GM18502 (cell line): ENCODE measurements at regions not wholly inside any gene's neighbourhood (a gene's known extent, or its start where the extent isn't known, plus 50 kb on each side); places are given as distances from the start of the nearest gene placed in this dataset.
A peak's percentile ranks its signal among the peaks of the same experiment; 100 is the strongest.

ENCODE experiments used
- ATAC-seq: cut with Tn5 transposase; IDR thresholded peaks from one replicate; pipeline ENCODE4 v1.9.1; 2021; ENCODE audit warnings: mild to moderate bottlenecking; ENCODE audit not compliant: unreplicated experiment, poor library complexity

DNA sequence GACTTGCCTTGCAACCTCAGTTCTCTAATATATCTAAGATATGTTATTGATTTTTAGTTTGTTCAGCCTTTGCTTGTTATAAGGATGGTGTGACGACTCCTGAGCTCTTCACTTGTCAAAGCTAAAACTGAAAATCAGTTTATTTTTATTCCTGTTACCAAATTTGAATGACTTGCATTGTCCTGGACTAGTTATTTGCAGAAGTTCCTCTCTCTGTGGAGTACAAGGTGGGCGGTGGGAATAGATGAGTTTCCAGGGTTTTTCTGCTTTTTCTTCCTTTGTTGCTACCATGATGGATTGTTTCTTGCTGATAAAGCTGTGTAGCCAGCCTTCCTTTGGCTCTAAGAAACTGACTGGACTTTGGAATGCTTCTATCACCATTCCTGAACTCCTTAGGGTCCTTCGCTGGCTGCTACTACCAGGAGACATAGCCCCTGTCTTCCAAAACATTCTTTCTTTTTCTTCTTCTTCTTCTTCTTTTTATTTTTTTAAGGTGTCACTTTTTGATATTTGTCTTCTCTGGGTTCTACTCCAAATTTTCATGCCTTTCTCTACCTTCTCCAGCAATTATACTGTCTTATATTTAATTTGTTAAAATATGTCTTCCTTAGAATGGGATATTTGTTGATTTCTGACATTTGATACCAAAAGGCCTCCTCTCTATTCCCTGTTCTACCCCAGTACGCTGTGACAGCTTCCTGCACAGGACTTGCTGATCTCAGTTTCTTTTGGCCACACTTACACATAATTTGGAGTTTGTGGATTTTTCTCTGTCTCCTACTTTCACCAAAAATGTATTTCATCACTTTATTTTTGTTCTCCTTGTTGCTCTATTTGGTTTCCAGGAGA is 145.1 kb upstream of the THRB start:
- no peak for ATAC-seq

DNA sequence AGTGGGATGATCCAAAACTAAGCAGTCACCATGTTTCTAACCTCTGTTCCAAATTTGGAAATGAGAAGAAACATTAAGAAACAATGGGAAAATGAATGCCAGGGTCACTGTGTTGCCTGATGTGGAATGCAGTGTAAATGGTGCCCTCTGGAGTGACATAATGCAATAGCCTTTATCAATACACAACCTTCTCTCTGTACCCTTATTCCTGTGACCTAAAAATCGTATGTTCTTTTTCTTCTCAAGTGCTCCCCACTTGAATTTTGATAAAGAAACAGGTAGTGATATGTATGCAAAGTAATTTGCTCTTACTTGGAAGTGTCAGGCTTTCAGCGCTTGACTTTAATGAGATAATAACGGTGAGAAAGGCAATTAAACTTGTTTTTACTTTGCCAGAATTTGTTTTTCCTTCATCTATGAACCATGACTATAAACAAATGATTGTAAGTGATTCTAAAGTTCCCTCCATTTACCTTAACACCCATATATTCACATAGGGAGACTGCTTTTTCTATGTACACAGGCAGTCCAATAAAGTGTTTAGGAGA is 145.8 kb upstream of the THRB start:
- ATAC-seq = no peak

DNA sequence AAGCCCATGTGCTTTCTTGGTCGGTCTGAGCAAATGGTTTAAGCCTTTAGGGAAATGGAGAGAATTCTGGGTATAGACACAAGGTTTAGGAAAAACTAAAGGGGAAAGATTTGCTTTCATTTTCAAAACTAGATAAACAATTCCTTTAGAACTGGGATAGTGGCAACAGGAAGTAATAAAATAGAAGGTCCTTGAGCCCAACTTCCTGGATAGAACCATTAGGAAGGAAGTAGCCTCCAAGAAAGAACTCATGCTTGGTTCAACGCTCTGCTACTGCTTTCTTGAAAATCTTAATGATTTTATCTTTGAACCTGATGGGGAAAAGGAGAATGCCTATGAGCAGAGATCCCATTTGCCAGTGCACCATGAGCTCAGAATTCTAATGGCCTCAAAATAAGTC is 147.0 kb upstream of the THRB start:
- no peak for ATAC-seq

DNA sequence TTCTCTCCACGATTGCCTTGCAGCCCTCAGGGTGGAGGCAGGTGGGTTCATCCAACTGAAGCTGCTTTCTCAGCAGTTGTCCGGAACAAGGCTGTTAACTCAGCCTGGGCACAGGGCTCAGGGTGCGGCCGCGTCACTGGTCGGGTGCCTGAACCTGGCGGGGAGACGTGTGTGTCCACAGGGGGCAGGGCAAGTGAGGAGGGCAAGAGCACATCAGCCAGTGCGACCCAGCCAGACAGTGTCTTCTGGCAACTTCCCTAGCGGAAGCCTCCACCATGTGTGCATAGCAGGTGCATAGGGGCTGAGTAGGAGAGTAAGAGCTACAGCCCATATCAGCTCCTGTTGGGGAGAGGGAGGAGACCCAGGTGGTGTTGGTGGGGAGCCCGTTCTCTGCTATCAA is 150.4 kb upstream of the THRB start:
- no peak for ATAC-seq

DNA sequence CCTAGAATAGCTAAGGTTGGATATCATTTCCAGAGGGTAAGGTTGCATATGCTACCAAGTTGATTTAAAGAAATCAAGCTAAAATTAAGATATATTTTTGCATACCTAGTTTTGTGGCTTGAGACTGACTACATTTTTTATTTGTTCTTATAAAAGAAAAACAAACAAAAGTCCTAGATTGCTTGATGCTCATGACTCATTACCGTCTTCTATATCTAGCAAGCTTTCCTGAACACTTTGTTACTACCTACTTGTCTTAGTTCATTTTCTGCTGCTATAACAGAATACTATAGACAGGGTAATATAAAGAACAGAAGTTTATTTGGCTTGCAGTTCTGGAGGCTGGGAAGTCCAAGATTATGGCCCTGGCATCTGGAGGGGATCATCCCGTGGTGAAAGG is 152.1 kb upstream of the THRB start:
- no peak for ATAC-seq

DNA sequence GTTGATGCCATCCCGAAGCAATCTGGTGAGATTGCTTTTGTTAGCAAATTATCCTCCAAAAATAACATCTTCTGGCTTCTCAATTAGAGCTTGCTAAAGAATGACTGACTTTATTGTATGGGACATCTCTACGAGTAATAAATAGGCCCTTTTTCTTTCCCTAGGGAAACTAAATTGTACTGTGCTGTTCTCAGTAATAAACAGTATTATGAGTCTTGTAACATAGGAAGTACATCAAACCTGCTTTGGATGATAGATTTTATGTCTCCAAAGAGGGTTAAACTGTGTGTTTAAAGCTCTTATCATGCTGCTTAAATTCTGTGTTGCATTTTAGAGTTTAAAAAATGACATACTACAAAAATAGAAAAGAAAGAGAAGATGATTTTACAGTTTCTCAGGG is 153.4 kb upstream of the THRB start:
- ATAC-seq = no peak

DNA sequence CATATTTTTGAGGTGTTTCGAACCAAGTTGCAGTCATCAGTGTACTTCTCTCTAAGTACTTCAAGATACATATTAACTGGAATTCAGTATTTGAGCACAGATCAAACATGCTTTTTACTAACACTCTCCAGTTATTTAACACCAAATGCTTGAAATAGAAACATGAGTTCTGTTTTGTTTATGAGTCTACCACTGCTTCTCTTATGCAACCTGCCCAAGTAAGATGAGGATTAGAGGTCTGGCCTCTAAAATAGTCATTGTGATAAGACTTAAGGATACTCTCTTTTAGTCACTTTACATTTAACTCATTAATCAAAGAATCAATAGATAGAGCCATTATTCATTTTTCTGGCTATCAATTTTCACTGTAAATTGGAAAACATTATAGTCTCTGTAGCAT is 156.2 kb upstream of the THRB start:
- ATAC-seq = no peak

DNA sequence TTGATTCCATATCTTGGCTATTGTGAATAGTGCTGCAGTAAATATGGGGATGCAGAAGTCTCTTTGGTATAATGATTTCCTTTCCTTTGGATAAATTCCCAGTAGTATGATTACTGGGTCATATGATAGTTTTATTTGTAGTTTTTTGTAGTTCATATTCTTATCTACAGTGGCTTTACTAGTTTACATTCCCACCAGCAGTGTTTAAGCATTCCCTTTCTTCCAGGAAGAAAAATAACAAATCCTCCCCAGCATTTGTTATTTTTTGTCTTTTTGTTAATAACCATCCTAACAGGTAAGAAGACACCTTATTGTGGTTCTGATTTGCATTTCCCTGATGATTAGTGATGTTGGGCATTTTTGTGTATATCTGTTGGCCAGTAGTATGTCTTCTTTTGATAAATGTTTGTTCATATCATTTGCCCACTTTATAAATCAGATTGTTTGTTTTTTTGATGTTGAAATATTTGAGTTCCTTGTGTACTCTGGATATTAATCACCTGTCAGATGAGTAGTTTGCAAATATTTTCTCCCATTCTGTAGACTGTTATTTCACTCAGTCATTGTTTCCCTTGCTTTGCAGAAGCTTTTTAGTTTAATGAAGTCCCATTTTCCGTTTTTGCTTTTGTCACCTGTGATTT is 163.3 kb upstream of the THRB start:
- no peak for ATAC-seq

DNA sequence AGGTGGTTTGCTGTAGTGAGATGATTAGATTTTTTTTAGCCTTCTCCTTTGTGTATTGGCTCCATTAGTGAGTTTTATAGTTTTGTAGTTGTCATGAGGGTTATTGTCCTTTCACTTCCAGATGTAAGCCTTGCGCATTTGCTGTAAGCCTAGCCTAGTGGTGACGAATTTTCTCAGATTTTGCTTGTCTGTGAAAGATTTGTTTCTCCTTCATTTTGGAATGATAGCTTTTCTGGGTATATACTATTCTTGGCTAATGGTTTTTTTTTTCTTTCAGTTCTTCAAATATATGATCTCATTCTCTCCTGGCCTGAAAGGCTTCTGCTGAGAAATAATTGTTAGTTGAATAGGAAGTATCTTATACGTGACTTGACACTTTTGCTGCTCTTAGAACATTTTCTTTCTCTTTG is 166.5 kb upstream of the THRB start:
- ATAC-seq = no peak

DNA sequence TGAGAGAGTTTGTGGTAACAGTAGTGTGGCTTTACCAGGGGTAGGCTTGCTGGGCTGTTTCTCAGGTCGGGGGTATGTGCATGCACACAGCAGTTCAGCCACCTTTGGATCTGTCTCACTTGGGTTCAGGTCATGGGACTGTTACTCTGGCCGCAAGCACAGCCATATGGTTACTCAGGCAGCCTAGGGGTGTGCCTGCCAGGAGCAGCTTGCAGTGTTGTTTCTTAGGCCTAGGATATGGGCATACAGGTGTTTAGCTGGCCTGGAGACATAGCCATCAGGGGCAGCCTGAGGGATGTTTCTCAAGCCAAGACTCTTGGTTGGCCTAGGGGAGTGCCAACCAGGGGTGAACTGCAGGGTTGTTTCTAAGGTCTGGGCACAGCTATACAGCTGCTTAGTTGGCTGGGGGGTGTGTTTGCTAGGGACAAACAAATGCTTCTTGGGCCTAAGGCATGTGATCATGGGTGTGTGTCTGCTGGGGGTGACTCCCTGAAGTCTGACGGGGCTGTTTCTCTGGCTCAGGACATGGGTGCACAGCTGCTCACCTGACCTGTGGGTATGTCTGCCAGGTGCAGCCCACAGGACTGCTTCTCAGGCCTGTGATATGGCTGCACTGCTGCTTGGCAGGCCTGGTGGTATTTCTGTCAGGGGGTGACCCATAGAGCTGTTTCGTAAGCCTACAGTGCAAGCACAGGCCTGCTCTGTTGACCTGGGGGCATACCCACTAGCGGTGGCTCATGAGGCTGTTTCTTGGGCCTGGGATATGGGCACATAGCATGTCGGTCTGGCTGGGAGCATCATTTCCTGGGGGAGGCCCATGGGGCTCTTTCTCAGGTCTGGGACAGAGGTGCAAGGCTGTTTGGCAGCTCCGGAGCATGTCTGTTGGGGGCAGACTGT is 168.0 kb upstream of the THRB start:
- no peak for ATAC-seq

DNA sequence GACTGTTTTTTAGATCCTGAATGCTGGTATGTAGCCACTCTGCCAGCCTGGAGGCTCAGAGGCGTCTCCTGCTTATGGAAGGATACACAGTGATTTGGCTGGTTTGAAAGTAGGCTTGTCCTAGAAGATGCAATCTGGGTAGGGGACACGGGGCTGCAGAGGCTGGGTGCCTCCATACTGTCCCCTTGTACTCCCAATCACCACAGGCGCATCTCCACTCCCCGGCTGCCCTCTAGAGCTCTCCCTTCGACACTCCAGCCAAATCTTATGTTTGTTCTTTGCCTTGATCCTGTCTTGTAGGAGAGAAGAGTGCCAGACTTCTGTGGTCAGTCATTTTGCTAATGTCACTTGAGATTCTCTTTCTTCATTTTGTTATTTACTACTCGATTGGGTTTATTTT is 168.8 kb upstream of the THRB start:
- no peak for ATAC-seq

DNA sequence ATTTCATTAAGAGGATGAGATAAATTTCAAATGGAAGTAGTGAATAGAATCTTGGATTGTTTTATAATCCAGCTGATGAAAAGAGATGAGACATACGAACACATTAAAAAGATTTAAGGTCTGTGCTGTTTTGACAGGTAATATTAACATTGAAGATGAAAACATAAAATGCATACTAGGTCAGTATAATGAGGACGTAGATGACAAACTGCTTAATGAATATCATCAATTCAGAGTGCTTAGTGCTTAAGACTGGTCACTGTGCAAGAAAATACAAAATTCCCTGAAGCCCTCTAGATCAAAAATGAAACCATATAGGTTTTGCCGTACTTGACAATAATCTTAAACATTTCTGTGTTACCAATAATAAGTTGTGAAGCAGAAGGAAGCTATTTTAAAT is 173.4 kb upstream of the THRB start:
- no peak for ATAC-seq

DNA sequence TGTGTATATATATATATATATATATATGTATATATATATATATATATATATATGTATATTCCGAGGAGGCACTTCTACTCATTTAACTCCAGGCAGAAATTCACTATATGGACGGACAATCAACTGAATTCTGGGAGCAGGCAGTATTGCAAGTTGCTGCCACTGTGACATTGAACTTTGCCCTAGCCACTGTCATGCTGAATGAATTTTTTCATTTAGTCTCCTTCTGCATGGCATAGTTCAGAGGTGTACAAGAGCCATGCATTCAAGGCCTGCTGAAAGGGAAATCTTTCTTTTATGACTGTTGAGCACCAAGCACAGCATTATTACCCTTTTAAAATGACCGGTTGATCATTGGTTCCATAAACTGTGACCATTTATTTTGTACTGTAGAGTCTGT is 176.2 kb upstream of the THRB start:
- ATAC-seq = no peak

DNA sequence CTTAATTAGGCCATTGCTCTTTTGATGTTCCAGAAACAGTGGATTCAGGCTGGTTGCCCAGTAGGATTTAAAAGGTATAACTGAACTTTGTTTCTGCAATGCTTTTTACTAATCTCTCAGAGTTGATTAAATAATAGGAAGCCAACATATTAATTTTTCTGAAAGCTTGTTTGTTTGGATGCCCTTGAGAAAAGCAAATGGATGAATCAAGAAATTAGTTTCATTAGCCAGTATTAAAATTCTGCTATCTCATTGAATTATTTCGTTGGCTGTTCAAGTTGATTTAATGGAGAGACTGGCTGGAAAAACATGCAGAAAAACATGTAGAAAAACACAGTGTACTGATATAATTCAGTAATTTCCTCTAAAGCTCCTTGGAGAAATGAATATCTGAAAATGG is 178.9 kb upstream of the THRB start:
- ATAC-seq = no peak

DNA sequence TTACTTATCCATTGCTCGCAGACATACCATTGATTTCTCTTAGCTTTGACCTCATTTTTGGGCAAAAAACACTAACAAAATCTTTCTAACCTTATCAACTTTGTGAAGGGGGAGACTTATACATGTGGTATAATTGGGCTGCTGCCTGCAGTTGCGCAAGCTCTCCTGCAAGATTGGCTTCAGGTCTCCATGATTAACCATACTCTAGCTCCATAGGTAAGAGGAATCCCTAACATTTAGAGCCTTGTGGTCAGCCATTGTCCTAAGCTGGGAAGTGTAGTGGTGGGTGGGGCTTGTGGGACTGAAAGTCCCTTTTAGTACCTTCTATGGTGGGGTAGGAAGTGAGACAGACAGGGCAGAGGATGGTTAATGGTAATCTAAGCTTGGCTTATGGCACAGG is 179.6 kb upstream of the THRB start:
- ATAC-seq = no peak

DNA sequence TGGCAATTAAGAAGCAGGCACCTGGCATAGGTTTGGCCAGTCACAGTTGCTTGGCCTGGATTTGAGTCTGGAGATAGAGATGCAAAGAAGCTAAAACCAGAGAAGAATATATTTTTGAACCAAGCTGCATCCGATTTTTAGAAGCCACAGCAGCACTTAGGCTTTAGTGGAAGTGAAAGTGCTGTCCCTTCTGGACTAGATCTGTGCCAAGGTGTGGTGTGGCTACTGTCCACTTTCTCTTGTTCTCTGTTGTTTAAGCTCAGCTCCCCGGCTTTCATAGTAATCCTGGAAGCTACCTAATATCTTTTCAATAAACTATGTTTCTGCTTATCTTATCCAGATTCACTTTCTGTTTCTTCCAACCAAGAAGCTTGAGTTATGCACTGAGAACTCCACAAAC is 183.4 kb upstream of the THRB start:
- peak; percentile 33 for ATAC-seq

DNA sequence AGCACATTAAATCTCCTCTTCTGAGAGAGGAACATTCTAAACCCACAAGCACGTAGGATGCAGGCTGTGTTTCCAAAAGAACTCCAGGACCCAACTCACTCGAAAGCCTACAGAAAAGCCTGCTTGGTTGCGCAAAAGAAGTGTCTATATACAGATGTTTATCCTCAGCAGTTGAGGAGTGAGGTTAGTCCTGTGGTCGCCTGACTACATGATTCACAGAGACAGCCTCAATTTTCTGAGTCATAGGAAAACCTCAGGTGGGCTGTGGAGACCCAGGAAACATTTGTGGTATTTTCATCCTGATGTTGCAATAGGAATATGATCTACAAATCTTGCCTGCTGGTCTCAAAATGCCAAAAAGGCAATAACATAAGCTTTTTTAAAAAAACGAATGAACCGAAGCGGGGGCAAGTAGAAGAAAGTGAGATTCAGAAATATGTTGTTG is 183.8 kb upstream of the THRB start:
- ATAC-seq = peak; percentile 44

DNA sequence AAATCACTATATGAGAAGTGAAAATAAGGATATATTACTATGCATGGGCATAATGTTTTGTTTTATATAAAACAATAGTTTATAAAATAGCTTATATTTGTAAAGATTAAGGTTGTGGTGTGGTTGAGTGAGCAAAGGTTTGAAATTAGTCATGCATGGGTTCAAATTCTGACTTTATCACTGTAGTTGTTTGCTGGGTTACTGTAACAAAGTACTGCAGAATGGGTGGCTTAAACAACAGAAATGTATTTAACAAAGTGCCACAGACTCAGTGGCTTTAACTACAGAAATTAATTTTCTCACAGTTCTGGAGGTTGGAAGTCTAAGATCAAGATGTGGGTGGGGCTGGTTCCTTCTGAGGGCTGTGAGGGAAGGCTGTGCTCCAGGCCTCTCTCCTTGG is 184.8 kb upstream of the THRB start:
- ATAC-seq = no peak

DNA sequence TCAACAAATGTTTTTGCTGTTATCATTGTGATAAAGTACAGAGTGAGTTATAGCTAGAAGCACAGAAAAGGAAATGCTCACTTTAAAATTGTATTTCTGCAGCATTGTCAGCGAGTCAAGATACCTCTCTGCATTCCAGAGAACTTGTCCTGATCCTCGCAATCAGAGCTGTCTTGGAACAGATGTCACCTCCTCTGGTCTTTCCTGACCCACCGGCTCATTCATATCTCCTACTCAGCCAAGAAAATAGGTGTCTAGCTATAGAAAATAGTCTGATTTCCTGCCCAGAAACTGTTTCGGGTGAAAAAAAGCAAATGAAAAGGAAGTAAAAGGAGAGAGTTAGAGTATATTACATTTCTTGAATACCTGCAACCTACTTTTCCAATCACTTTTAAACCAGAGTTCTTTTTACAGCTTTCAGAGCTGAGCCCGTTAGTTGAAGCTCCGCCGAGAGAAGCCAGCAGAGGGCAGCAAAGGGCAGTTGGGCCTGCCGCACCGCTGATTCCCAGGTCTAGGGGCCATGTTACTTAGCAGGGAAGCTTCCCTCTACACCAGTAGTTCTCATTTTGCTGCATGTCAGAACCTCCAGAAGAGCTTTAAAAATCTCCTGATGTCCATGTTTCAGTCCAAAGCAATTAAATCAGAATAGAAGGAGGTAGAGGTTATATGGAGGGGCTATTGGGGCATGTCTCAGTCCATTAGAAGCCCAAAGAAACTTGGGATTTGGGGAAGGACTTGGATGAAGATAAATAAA is 185.7 kb upstream of the THRB start:
- peak; percentile 82 for ATAC-seq

DNA sequence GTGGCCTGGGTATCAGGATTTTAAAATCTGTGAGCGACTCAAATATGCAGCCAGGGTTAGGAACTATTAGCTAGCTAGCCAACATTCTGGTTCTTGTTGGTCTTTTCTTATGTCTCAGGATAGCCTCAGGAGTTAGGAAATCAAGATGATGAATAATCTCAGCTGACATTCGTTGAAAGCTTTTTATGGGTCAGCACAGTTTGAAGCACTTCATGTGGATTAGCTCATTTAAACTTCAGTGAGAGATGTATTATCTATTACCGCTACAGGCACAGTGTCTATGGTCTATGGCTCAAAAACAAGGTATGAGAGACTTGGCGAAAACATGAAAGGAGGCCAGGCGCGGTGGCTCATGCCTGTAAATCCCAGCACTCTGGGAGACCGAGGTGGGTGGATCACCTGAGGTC is 187.5 kb upstream of the THRB start:
- no peak for ATAC-seq
